Colonic mucosa (tissue), 4 donors: ENCODE measurements at regions not wholly inside any gene's neighbourhood (a gene's known extent, or its start where the extent isn't known, plus 50 kb on each side); places are given as distances from the start of the nearest gene placed in this dataset.

Source experiments
- DNase-seq: peaks from one replicate; pipeline ENCODE4 v3.0.0-alpha.2; 2020
- H3K27ac ChIP-seq: fragments of 200-600 bp; one replicate; pipeline ENCODE4 v1.8.0; 2021
- H3K27me3 ChIP-seq: fragments of 200-600 bp; one replicate; pipeline ENCODE4 v1.8.0; 2021
- H3K36me3 ChIP-seq: fragments of 200-600 bp; one replicate; pipeline ENCODE4 v1.8.0; 2021
- H3K4me1 ChIP-seq: fragments of 200-600 bp; one replicate; pipeline ENCODE4 v1.8.0; 2021; ENCODE audit warnings: mild to moderate bottlenecking
- H3K4me3 ChIP-seq: fragments of 200-600 bp; one replicate; pipeline ENCODE4 v1.8.0; 2021
- H3K9ac ChIP-seq, 2 donors: one replicate each; pipeline ENCODE4 v1.7.0; 2013; ENCODE audit warnings: control low read depth in 2 of 2, low read depth in 2 of 2, low read length in 2 of 2
- H3K9me3 ChIP-seq: fragments of 200-600 bp; one replicate; pipeline ENCODE4 v1.8.0; 2021
- intact Hi-C: fragments of 100-400 bp; cut with DNase I; formaldehyde crosslinking; loops from one replicate; pipeline ENCODE4 v1.14.1; 2022
- TF ChIP-seq, protein P1 (sequence below): fragments of 200-600 bp; IDR thresholded peaks from one replicate; pipeline ENCODE4 v1.8.0; 2022; ENCODE audit warnings: antibody characterized with exemption, mild to moderate bottlenecking
- donor health status: healthy.
- donor health status: DM: no; HTN: no; CAD: no.
- donor health status: DM: no; HTN: no; CAD: no.

DNA sequence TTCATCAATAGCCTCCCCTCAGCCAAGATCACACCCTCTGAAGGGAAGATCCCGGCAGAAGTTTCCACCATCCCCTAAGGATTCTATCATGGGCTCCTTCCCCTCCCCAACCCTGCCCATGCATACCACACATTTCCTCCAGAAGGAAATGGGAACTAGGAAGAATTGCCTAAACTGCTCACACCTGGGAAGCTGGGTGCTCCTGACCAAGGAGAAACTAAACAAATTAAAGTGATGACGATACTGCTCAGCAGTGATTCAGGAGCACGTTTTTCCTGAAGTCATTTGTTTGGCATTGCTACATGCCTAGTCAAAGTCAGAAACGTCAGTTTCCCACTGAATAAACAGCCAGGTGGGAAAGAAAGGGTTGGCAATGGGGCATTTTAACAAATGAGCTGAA is 136.1 kb upstream of the CDYL start:
- Histone ChIP-seq H3K4me3 (no peak overlapping the region), H3K27me3 (no peaks in the 10 kb centered on the region), H3K27ac (no peak overlapping the region), H3K4me1 (no peaks in the 10 kb centered on the region), H3K36me3 (no peaks in the 10 kb centered on the region), H3K9me3 (no peaks in the 10 kb centered on the region), H3K9ac (no peak overlapping the region)
- intact Hi-C loops: no loop called here
- TF ChIP-seq, protein P1, sequence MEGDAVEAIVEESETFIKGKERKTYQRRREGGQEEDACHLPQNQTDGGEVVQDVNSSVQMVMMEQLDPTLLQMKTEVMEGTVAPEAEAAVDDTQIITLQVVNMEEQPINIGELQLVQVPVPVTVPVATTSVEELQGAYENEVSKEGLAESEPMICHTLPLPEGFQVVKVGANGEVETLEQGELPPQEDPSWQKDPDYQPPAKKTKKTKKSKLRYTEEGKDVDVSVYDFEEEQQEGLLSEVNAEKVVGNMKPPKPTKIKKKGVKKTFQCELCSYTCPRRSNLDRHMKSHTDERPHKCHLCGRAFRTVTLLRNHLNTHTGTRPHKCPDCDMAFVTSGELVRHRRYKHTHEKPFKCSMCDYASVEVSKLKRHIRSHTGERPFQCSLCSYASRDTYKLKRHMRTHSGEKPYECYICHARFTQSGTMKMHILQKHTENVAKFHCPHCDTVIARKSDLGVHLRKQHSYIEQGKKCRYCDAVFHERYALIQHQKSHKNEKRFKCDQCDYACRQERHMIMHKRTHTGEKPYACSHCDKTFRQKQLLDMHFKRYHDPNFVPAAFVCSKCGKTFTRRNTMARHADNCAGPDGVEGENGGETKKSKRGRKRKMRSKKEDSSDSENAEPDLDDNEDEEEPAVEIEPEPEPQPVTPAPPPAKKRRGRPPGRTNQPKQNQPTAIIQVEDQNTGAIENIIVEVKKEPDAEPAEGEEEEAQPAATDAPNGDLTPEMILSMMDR: no peak
- no peak for DNase-seq

- TF ChIP-seq, protein P1: no peak
- no peaks in the 10 kb centered on the region for H3K9me3 ChIP-seq
- H3K9ac ChIP-seq: no peak overlapping the region
- intact Hi-C loops: no loop called here
- no peak overlapping the region for H3K27ac ChIP-seq
- no peaks in the 10 kb centered on the region for H3K27me3 ChIP-seq
- H3K36me3 ChIP-seq: no peaks in the 10 kb centered on the region
- H3K4me1 ChIP-seq: no peaks in the 10 kb centered on the region
- H3K4me3 ChIP-seq: no peak overlapping the region
- no peak for DNase-seq
Observed at GRCh38 chr6:4638641-4639040, 137.6 kb upstream of the CDYL start.

DNA sequence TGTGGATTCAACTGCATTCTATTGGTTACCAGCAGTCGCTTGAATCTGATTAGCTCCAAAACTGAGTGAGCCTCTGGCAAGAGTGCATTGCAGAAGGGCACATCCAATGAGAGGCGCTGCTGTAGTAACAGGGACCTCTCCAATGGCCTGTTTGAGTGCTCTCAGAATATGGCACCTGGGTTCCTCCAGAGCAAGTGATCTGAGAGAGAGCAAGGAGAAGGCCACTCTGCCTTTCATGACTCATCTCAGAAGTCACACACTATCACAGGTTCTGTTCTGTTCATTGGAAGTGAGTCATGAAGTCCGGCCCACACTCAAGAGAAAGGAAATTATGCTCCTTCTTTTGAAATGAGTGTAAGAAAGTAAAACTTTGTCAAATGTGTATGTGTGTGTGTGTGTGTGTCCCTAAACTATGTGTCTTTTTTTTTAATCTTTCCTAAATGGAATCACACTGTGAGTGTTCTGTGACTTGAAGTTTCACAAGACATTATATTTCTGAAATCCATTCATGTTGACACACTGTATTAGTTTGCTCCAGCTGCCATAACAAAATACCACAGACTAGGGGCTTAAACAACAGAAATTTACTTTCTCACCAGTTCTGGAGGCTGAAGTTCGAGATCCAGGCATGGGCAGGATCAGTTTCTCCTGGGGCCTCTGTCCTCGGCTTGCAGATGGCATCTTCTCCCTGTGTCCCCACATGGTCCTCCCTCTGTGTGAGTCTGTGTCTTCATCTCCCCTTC is 138.3 kb upstream of the CDYL start:
- no peaks in the 10 kb centered on the region for H3K4me1 ChIP-seq
- H3K36me3 ChIP-seq: no peaks in the 10 kb centered on the region
- H3K27ac ChIP-seq: no peak overlapping the region
- TF ChIP-seq, protein P1: no peak
- intact Hi-C loops: no loop called here
- no peak overlapping the region for H3K4me3 ChIP-seq
- H3K9me3 ChIP-seq: no peaks in the 10 kb centered on the region
- H3K9ac ChIP-seq: no peak overlapping the region
- no peaks in the 10 kb centered on the region for H3K27me3 ChIP-seq
- no peak for DNase-seq

DNA sequence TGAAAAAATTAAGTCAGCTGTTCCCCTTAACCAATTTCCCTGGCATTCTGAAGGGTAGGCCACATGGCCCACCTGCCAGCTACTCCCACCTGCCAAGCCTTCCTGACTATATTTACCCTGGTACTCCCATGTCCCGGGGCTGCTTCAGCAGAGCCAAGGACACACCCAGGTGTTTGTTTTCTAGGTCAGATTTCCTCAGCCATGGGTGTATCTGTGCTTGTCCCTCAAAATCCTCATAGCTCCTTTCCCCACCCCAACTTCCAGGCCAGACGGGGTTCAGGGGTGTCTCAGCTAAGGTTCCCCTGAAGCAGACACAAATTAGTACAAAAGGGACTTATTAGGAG is 139.4 kb upstream of the CDYL start:
- TF ChIP-seq, protein P1: no peak
- H3K4me1 ChIP-seq: no peaks in the 10 kb centered on the region
- intact Hi-C loops: no loop called here
- no peaks in the 10 kb centered on the region for H3K9me3 ChIP-seq
- H3K27me3 ChIP-seq: no peaks in the 10 kb centered on the region
- no peak overlapping the region for H3K9ac ChIP-seq
- DNase-seq: no peak
- H3K36me3 ChIP-seq: no peaks in the 10 kb centered on the region
- H3K27ac ChIP-seq: no peak overlapping the region
- H3K4me3 ChIP-seq: no peak overlapping the region

DNA sequence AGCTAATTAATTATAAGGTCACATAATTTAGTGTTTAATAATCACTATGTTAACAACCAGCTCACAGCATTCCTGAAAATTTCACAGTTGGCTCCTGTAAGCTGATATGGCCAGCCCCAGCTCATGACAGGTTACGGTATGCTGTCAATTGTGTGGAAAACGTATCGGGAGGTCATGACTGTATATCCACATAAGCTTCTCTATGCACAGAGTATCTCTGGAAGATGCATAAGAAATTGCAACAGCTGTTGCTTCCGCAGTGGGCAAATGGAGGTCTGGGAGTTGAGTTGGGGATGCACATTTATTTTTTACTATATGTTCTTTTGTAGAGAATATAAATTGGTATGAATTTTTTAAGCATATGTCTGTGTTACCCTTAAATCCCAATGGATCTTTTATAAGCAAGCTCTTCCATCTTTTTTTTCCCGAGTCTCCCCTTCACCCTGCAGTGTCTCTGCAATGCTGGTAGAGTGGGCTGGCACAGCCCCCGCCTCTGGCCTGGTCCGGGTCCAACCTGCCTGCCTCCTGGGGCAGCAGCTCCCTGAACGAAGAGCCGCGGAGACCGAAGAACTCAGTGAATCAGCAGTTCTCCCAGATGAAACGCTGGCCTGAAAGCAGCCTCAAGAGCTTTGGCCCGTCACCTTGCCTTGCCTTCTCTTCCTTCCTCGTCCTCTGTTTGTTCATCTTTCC is 139.9 kb upstream of the CDYL start:
- no peak overlapping the region for H3K9ac ChIP-seq
- no peaks in the 10 kb centered on the region for H3K36me3 ChIP-seq
- H3K4me1 ChIP-seq: no peaks in the 10 kb centered on the region
- H3K27ac ChIP-seq: no peak overlapping the region
- no peaks in the 10 kb centered on the region for H3K27me3 ChIP-seq
- intact Hi-C loops: no loop called here
- no peaks in the 10 kb centered on the region for H3K9me3 ChIP-seq
- no peak overlapping the region for H3K4me3 ChIP-seq
- no peak for DNase-seq
- TF ChIP-seq, protein P1: no peak
